Trophoblast cell (in vitro differentiated cells and primary cell): ENCODE measurements at regions not wholly inside any gene's neighbourhood (a gene's known extent, or its start where the extent isn't known, plus 50 kb on each side); places are given as distances from the start of the nearest gene placed in this dataset.

Experiments used
- DNase-seq, 2 donors: peaks; one replicate each; pipeline ENCODE4 v3.0.0-alpha.2; 2016
- H2AFZ ChIP-seq: 2 replicates; pipeline ENCODE4 v1.6.1; 2013; ENCODE audit warnings: low read length, moderate library complexity, mild to moderate bottlenecking; ENCODE audit not compliant: insufficient read depth, poor library complexity
- H2AK5ac ChIP-seq: 2 replicates; pipeline ENCODE4 v1.6.1; 2013; ENCODE audit warnings: mild to moderate bottlenecking, low read length
- H2BK120ac ChIP-seq: 2 replicates; pipeline ENCODE4 v1.6.1; 2013; ENCODE audit warnings: low read length, mild to moderate bottlenecking, moderate library complexity; ENCODE audit not compliant: insufficient read depth, poor library complexity
- H2BK12ac ChIP-seq: 2 replicates; pipeline ENCODE4 v1.6.1; 2013; ENCODE audit warnings: mild to moderate bottlenecking, low read length, moderate library complexity
- H2BK5ac ChIP-seq: 2 replicates; pipeline ENCODE4 v1.6.1; 2013; ENCODE audit warnings: low read length, low read depth, moderate library complexity, mild to moderate bottlenecking; ENCODE audit not compliant: poor library complexity
- H3K14ac ChIP-seq: 2 replicates; pipeline ENCODE4 v1.6.1; 2013; ENCODE audit warnings: mild to moderate bottlenecking, low read length
- H3K18ac ChIP-seq: 2 replicates; pipeline ENCODE4 v1.6.1; 2013; ENCODE audit warnings: mild to moderate bottlenecking, low read length
- H3K23ac ChIP-seq: 2 replicates; pipeline ENCODE4 v1.6.1; 2013; ENCODE audit warnings: low read length
- H3K27ac ChIP-seq: 2 replicates; pipeline ENCODE4 v1.5.1; 2013; ENCODE audit warnings: low read depth, mild to moderate bottlenecking, inconsistent platforms, low read length, moderate library complexity
- H3K27me3 ChIP-seq: 2 replicates; pipeline ENCODE4 v1.6.1; 2013; ENCODE audit warnings: inconsistent platforms, mild to moderate bottlenecking, low read length, moderate library complexity; ENCODE audit not compliant: insufficient read depth
- H3K36me3 ChIP-seq, 2 experiments: 1 replicate in 1 of 2; 2 replicates in 1 of 2; pipeline ENCODE4 v1.6.1; 2013; ENCODE audit warnings: low read length in 2 of 2, mild to moderate bottlenecking in 2 of 2, moderate library complexity in 1 of 2; ENCODE audit not compliant: insufficient read depth in 2 of 2, control insufficient read depth in 1 of 2
- H3K4ac ChIP-seq: 2 replicates; pipeline ENCODE4 v1.6.1; 2013; ENCODE audit warnings: low read depth, mild to moderate bottlenecking, low read length, moderate library complexity
- H3K4me1 ChIP-seq, 2 experiments: 1 replicate in 1 of 2; 2 replicates in 1 of 2; pipeline ENCODE4 v1.6.1; 2013; ENCODE audit warnings: low read length in 2 of 2, mild to moderate bottlenecking in 2 of 2, moderate library complexity in 1 of 2; ENCODE audit not compliant: insufficient read depth in 2 of 2, control insufficient read depth in 1 of 2
- H3K4me2 ChIP-seq: 2 replicates; pipeline ENCODE4 v1.6.1; 2013; ENCODE audit warnings: inconsistent platforms, mild to moderate bottlenecking, low read length, moderate library complexity
- H3K4me3 ChIP-seq: 2 replicates; pipeline ENCODE4 v1.5.1; 2013; ENCODE audit warnings: mild to moderate bottlenecking, low read depth, low read length, inconsistent platforms
- H3K79me1 ChIP-seq: one replicate; pipeline ENCODE4 v1.6.1; 2013; ENCODE audit warnings: low read length
- H3K79me2 ChIP-seq: 2 replicates; pipeline ENCODE4 v1.6.1; 2013; ENCODE audit warnings: low read length, mild to moderate bottlenecking; ENCODE audit not compliant: control insufficient read depth, insufficient read depth, poor library complexity
- H3K9ac ChIP-seq: 2 replicates; pipeline ENCODE4 v1.6.1; 2013; ENCODE audit warnings: mild to moderate bottlenecking, low read length
- H3K9me3 ChIP-seq: 2 replicates; pipeline ENCODE4 v1.6.1; 2013; ENCODE audit warnings: low read depth, mild to moderate bottlenecking, control low read depth, inconsistent platforms, low read length; ENCODE audit not compliant: insufficient read depth
- H4K12ac ChIP-seq: 2 replicates; pipeline ENCODE4 v1.6.1; 2013; ENCODE audit warnings: low read depth, mild to moderate bottlenecking, low read length, moderate library complexity
- H4K8ac ChIP-seq: 2 replicates; pipeline ENCODE4 v1.6.1; 2013; ENCODE audit warnings: low read depth, mild to moderate bottlenecking, low read length, moderate library complexity
- H4K91ac ChIP-seq: one replicate; pipeline ENCODE4 v1.6.1; 2013; ENCODE audit warnings: low read depth, mild to moderate bottlenecking, low read length, moderate library complexity
- WGBS: extraction: QIAGEN DNeasy Blood & Tissue Kit; methylation state at CpG from one replicate; pipeline ENCODE4 v1.1.7; 2013; ENCODE audit warnings: missing lambda C conversion rate; ENCODE audit not compliant: insufficient read length, insufficient coverage; ENCODE audit errors: extremely low coverage; 5-methylcytosine and 5-hydroxymethylcytosine counted together

DNA sequence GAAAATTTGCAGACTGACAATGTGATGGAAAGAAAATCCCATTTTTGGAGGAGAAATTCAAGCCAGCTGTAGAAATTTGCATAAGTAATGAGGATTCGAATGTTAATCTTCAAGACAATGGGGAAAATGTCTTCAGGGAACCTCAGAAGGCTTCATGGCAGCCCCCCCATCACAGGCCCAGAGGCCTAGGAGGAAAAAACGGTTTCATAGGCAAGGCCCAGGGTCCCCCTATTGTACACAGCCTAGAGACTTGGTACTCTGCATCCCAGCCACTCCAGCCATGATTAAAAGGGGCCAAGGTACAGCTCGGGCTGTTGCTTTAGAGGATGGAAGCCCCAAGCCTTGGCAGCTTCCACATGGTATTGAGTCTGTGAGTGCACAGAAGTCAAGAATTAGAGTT lies 303.6 kb upstream of the PCDH7 start:
- WGBS: no CpG with 5 or more reads among the region's 3 CpGs
- Histone ChIP-seq H3K23ac (no peak overlapping the region), H3K4me1 (no peaks in the 10 kb centered on the region), H3K27me3 (no peaks in the 10 kb centered on the region), H3K79me2 (no peaks in the 10 kb centered on the region), H3K4me3 (no peak overlapping the region), H3K18ac (no peak overlapping the region), H2AK5ac (no peak overlapping the region), H3K9ac (no peak overlapping the region), H2BK120ac (no peak overlapping the region), H3K4ac (no peak overlapping the region), H2AFZ (no peak overlapping the region), H3K4me2 (no peak overlapping the region), H3K14ac (no peak overlapping the region), H4K12ac (no peak overlapping the region), H3K9me3 (peaks cover 6% of the 10 kb centered on the region), H2BK5ac (no peak overlapping the region), H3K27ac (no peak overlapping the region), H4K8ac (no peak overlapping the region), H4K91ac (no peak overlapping the region), H3K79me1 (no peaks in the 10 kb centered on the region), H2BK12ac (no peak overlapping the region), H3K36me3 (no peaks in the 10 kb centered on the region)
- DNase-seq: no peak

DNA sequence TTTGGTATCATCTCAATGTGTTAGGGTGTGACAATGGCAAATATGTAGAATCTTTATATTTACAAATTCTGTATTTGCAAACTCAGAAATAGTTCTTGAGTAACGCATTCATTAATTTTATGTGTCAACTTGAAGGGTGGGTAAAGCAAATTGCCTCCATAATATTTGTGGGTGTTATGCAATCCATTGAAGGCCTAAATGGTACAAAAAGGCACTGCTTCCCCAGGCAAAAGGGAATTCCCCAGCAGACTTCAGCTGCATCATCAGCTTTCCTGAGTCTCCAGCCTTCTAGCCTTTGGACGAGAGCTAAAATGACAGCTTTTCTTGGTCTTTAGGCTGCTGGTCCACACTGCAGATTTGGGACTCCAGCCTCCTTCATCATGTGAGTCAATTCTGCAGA lies 292.2 kb upstream of the PCDH7 start:
- DNase-seq: no peak
- no peak overlapping the region for H4K91ac ChIP-seq
- no peaks in the 10 kb centered on the region for H3K79me2 ChIP-seq
- no peak overlapping the region for H2BK120ac ChIP-seq
- no peak overlapping the region for H3K9ac ChIP-seq
- no peak overlapping the region for H4K12ac ChIP-seq
- H3K4me3 ChIP-seq: no peak overlapping the region
- H2BK5ac ChIP-seq: no peak overlapping the region
- no peak overlapping the region for H3K18ac ChIP-seq
- H3K9me3 ChIP-seq: no peaks in the 10 kb centered on the region
- no peak overlapping the region for H3K23ac ChIP-seq
- H2AK5ac ChIP-seq: no peak overlapping the region
- no peak overlapping the region for H2AFZ ChIP-seq
- H3K36me3 ChIP-seq: no peaks in the 10 kb centered on the region
- H3K14ac ChIP-seq: no peak overlapping the region
- WGBS: no CpG with 5 or more reads among the region's 2 CpGs
- no peak overlapping the region for H3K4me2 ChIP-seq
- no peak overlapping the region for H4K8ac ChIP-seq
- no peak overlapping the region for H3K4ac ChIP-seq
- H3K27ac ChIP-seq: no peak overlapping the region
- H3K79me1 ChIP-seq: no peaks in the 10 kb centered on the region
- no peak overlapping the region for H2BK12ac ChIP-seq
- no peaks in the 10 kb centered on the region for H3K27me3 ChIP-seq
- no peaks in the 10 kb centered on the region for H3K4me1 ChIP-seq

DNA sequence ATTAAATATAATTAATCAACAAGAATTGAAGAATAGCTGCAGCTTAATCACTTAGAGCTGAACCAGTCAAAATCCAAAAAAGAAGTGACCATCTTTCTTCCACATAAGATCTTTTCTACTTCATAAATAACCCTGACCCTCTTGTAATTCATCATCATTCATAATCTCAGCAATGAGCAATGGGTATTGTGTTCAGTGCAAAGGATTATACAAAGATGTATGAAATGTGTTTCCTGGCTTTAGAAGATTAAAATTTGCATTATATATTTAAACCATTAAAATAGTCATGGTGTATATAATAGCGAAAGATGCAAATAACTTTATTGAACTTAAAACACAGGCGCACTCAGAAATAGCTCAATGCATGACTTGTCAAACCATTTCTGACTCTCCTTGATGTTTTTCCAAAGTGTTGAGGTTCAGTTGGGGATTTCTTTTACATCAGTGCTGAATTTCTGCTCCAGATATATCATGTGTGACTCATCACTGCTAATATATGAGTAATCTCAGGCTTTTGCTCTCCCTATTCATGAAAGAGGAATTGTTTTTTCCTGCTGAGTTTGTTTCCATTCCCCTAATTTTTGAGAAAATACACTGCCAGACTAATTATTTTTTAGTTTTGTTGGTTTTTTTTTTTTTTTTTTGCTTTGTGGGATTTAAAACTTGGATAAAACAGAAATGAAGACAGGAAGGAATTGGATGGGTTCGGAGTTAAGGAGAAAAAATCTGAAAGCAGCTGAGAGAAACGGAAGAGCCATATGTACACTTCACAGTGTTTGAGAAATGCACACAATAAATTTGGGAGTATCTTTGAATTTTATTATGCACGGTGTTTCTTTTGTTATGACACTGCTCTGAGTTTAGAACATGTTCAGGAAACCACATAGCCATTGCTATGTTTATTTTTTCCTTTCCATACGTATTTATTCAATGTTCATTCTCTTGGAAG lies 290.1 kb upstream of the PCDH7 start:
- H3K4me3 ChIP-seq: no peak overlapping the region
- H3K4ac ChIP-seq: no peak overlapping the region
- H3K9me3 ChIP-seq: no peaks in the 10 kb centered on the region
- no peaks in the 10 kb centered on the region for H3K27me3 ChIP-seq
- H2AFZ ChIP-seq: no peak overlapping the region
- no peaks in the 10 kb centered on the region for H3K4me1 ChIP-seq
- H2AK5ac ChIP-seq: no peak overlapping the region
- H3K18ac ChIP-seq: no peak overlapping the region
- no peak overlapping the region for H2BK5ac ChIP-seq
- no peak overlapping the region for H2BK12ac ChIP-seq
- H4K12ac ChIP-seq: no peak overlapping the region
- H3K79me1 ChIP-seq: no peaks in the 10 kb centered on the region
- no peak overlapping the region for H3K14ac ChIP-seq
- DNase-seq: no peak
- WGBS: no CpG with 5 or more reads among the region's 6 CpGs
- H3K27ac ChIP-seq: no peak overlapping the region
- H3K23ac ChIP-seq: no peak overlapping the region
- H3K9ac ChIP-seq: no peak overlapping the region
- H4K91ac ChIP-seq: no peak overlapping the region
- no peaks in the 10 kb centered on the region for H3K79me2 ChIP-seq
- no peak overlapping the region for H4K8ac ChIP-seq
- H3K36me3 ChIP-seq: no peaks in the 10 kb centered on the region
- H3K4me2 ChIP-seq: no peak overlapping the region
- H2BK120ac ChIP-seq: no peak overlapping the region

DNA sequence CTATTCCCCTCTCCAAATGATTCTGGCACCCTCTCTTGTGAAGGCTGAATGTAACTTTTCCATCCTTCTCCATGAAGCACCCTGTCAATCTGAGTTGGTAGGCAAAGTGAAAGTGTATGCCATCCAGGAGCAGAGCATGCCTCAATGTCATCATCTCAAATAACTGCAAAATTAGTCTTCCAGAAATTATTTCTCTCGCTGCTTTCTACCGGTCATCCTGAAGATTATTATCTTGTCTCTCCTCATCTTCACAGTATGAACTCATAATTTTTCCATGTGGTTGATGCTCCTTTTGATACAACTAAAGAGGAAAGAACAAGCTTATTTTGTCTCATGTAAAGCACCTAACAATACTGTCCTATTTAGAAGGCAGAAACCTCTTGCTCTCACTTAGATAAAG lies 285.5 kb upstream of the PCDH7 start:
- H3K9me3 ChIP-seq: no peaks in the 10 kb centered on the region
- H3K4me1 ChIP-seq: no peaks in the 10 kb centered on the region
- H4K12ac ChIP-seq: no peak overlapping the region
- no peak overlapping the region for H3K14ac ChIP-seq
- no peak overlapping the region for H3K9ac ChIP-seq
- no peak overlapping the region for H3K4me3 ChIP-seq
- no peak overlapping the region for H2BK5ac ChIP-seq
- no peak overlapping the region for H2AFZ ChIP-seq
- H3K27ac ChIP-seq: no peak overlapping the region
- no peak overlapping the region for H2AK5ac ChIP-seq
- DNase-seq: no peak
- H3K4me2 ChIP-seq: no peak overlapping the region
- WGBS: no CpG with 5 or more reads among the region's 2 CpGs
- no peak overlapping the region for H3K4ac ChIP-seq
- H3K27me3 ChIP-seq: no peaks in the 10 kb centered on the region
- no peak overlapping the region for H3K23ac ChIP-seq
- H4K91ac ChIP-seq: no peak overlapping the region
- H2BK120ac ChIP-seq: no peak overlapping the region
- no peak overlapping the region for H2BK12ac ChIP-seq
- H3K18ac ChIP-seq: no peak overlapping the region
- H3K79me1 ChIP-seq: no peaks in the 10 kb centered on the region
- no peaks in the 10 kb centered on the region for H3K36me3 ChIP-seq
- no peak overlapping the region for H4K8ac ChIP-seq
- no peaks in the 10 kb centered on the region for H3K79me2 ChIP-seq
